NCI-H1048 (cell line): ENCODE measurements at regions not wholly inside any gene's neighbourhood (a gene's known extent, or its start where the extent isn't known, plus 50 kb on each side); places are given as distances from the start of the nearest gene placed in this dataset.
"Not testable (repeated sequence)": the region's sequence is repeated elsewhere in the genome, so short reads cannot be mapped to it uniquely, and the experiment has no call there.

Source experiments
- DNase-seq: peaks from one replicate; lab custom pipeline; 2025; lab: John Stamatoyannopoulos, UW

DNA sequence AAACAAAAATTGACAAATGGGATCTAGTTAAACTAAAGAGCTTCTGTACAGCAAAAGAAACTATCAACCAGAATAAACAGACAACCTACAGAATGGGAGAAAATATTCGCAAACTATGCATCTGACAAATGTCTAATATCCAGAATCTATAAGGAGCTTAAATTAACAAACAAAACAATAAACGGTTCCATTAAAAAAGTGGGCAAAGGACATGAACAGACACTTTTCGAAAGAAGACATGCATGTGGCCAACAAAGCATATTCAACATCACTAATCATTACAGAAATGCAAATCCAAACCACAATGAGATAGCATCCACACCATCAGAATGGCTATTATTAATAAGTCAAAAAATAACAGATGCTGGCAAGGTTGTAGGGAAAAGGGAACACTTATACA is 50.5 kb upstream of the MED13L start:
- DNase-seq = not testable (repeated sequence)

DNA sequence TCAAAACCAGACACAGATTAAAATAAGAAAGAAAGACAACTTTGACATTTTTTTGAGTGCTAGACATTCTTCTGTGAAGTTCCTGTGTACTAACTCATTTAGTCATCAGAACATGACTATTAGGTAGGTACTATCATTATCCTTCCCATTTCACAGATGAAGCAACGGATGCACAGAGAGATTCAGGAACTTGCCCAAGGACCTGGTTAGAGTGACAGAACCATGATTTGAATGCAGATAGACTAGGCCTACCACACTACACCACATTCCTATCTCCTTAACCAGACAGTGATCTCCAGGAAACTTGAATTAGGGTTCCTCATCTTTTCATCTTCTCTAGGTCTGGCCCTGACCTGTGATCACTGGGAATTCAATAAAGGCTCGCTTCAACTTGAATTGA is 54.4 kb upstream of the MED13L start:
- DNase-seq = no peak

DNA sequence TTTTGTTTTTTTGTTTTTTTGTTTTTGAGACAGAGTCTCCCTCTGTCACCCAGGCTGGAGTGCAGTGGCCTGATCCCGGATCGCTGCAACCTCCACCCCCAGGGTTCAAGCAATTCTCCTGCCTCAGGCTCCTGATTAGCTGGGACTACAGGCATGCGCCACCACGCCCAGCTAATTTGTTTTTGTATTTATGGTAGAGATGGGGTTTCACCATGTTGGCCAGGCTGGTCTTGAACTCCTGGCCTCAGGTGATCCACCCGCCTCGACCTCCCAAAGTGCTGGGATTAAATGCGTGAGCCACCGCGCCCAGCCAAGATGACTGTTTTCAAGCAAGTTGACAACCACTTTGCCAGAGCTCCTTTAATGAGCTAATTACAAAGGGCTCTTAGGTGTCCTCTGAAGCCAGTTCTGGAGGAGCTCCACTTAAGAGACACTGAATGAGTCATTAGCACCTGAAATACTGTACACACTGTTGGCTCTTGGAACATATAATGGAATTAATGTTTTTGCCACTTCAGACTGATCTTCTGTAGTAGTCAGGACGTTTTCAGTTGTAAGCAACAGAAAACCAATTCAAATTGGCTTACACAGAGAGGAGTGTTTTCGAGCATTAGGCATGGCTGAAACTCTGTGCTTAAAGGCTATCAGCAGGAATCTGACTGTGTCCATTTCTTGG is 55.4 kb upstream of the MED13L start:
- no peak for DNase-seq

DNA sequence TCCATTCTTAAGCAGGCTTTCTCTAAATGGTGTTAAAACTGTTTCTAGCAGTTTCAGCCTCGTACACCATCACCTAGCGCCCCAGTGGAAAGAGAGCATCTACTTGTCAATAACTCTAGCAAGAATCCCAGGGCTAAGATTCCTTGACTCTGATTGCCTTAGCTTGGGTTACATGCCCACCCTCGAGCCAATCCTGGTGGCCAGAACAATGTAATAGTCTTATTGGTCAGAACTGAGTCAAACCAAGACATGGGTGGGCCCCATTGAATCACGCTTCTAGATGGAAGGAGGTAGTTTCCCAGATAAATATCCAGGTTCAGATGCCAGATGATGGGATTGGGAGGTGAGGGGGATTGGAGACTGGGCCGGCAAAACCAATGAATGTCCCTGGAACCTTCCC is 55.9 kb upstream of the MED13L start:
- no peak for DNase-seq

DNA sequence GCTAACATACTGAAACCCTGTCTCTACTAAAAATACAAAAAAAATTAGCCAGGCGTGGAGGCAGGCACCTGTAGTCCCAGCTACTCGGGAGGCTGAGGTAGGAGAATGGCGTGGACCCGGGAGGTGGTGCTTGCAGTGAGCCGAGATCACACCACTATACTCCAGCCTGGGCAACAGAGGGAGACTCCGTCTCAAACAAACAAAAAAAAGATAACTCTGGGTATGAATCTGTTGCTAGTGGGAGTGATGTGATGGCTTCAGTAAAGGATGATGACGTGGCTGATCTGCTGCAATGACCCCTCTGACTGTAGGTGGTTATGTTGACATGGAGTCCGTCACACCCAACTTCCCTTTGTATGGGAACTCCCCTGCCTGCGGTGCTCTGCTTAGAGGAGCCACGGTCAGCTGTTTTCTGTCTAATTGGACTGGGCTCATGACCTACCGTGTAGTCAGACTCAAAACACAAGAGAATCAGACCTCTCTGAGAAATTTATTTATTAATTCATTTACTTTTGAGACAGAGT is 59.1 kb upstream of the MED13L start:
- no peak for DNase-seq

DNA sequence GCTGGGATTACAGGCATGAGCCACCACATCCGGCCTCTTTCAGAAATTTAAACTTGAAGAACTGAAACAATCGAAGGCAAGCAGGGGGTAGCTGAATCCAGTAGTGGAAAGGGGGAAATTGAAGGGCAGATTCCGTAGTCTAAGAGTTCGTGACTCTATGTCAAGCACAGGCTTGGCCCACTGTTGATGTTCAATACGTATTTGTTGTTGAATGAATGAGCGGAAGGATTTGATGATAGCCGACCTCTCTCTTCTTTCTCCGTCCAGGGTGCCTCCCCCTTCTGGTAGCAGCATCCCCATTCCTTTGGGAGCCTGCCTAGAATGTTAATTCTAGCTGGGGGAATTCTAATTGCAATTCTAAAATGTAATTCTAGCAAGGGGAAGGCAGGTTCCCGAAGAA is 59.8 kb upstream of the MED13L start:
- no peak for DNase-seq

DNA sequence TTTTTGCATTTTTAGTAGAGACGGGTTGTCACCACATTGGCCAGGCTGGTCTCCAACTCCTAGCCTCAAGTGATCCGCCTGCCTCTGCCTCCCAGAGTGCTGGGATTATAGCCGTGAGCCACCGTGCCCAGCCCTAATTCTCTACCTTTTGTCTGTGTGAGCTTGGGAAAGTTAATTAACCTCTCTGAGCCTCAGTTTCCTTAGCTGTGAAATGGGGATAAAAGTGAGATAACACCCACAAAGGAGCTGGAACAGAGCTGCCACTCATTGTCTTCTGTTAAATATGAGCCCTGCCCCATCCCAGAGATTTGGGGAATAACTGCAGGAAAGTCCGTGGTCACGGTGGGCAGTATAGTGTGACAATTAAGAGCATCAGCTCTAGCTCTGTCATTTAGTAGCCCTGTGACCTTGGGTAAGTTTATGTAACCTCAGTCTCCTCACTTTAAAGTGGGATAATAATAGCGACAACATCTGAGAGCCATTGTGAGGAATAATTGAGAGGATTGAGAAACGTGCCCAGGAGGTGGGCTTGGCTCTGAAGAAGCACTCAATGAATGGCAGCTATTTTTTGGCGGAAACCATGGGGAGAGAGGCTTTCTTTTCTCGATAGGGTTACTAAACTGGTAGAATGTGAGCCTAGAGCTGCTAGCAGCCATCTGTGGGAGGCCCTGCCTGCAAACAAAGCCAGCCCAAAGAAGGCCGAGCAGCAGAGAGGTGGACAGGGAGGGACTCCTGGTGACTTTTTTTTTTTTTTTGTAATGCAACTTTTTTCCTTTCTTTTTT is 60.8 kb upstream of the MED13L start:
- DNase-seq = no peak

DNA sequence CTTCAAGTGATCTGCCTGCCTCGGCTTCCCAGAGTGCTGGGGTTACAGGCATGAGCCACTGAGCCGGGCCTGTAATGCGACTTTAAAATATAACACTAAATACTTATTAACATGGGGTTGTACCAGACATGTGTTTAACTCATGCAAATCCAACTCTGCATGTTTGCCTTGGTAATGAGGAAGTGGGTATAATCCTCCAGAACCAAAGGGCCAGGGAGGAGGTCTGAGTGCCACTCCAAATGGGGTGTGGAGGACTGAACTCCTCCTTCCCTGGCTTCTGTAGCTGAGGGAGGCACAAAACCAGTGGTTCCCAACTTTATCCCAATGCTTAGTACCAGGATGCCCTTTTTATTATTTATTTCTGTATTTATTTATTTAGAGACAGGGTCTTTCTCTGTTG is 61.6 kb upstream of the MED13L start:
- peak; percentile 37 for DNase-seq

DNA sequence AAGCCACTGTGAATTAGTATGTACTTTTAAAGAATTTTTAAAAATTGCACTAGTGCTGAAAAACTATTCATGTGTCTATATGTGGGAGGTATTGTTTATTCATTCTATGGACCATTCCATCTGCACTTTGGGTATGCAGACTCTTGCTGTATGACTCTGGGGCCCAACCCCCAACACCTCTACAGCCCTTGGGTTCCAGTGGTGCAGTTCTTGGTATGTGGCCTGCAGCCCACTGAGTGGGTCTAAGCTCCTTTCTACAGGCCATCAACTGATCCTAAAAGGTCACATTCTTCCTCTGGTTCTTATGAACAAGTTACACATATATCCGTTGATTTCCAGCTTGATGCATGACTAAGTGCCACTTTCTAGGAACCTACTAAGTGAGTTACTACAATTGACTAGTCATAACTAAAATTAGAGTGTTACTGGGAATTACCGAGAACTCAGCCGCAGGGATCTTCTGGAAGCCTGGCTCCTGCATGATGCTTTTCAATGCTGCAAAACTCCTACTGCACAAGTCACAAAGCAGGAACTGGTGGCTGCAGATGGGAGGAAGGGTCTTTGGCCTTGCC is 62.4 kb upstream of the MED13L start:
- DNase-seq = no peak

DNA sequence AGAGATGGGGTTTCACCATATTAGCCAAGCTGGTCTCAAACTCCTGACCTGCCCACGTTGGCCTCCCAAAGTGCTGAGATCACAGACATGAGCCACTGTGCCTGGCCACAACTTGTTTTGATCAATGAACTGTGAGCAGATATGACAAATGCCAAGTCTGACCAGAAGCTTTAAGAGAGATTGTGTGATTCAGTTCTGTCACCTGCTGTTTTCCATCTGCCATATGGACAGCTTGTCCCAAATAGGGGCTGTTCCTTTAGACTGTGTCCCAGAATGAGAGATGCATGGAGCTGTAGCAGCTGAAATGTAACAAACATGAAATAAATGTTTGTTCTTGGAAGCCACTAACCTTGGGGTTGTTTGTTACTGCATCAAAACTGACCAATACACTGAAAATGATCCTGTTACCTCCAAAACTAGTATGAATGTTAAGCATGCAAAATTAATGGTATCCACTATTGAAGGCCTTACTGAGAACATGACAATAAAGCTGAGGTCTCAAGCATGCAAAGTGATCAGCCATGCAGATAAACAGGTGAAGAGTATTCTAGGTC is 65.9 kb upstream of the MED13L start:
- DNase-seq = no peak

DNA sequence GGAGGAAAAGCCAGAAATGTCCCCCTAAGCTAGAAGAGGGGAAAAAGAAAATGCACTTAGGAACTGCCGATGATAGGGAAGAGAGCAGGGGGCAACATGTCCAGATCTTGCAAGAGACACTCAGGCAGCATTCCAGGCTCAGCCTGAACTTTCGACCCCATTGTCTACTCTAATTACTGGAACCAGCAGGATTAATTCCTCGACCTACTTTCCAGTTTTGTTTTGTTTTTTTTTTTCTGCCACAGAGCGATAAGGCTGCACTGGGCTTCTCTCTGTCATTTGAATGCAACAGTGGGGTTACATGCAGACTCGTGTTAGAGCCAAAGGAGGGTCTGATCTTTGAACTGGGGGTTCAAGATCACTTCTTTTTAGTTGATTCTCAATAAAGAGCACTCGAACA is 68.7 kb upstream of the MED13L start:
- no peak for DNase-seq

DNA sequence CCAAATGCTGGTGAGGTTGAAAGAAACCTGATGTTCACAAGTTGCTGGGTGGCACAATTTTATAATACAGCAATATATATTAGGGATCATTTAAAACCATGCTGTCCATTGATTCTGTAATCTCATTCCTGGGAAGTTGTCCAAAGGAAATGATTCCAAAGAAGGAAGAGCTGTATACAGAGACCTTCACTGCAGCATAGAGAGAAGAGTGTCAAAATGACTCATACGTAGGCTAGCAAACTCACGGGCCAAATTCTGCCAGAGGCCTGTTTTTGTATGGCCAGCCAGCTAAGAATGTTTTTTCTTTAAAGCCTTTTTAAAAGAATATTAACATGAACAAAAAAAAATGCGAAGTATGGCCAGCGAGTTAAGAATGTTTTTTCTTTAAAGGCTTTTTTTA is 69.2 kb upstream of the MED13L start:
- DNase-seq = no peak

DNA sequence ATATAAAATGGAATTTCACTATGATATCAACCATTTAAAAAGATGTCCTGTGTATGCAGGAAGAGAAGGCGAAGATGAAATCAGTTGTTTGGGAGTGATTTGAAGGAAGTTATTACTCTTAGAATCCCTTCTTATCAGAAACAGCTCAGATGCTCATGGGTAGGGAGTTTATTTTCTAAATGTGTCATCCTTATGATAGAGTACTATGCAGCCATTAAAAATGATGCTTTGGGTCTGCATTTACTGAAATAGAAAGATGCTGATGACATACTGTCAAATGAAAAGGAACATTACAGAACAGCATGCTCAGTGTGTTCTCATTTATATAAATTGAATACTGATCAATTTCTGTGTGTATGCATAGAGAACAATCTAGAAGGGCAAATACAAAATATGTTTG is 69.8 kb upstream of the MED13L start:
- DNase-seq = no peak

DNA sequence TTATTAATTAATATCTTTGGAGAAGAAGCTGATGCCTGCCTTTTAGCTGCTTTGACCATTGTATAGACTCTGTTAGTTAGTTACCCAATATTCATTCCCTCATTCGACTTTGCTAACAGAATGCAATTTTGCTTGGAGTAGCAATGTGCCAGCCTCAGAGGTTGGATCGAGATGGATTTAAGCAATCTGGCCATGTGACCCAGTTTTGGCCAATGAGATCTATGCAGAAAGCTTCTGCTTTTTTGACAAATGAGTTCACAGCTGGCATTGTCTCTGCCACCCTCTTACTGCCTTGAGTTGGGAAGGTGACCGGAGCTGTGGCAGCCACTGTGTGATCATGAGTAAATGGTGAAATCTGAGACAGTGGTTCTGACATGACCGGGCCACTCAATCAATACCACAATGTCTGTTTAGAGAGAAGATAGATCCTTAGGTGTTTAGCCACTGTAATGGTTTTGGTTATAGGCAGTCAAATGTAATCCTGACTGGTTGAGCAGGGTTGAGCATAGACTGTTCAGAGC is 74.9 kb upstream of the MED13L start:
- DNase-seq = no peak

DNA sequence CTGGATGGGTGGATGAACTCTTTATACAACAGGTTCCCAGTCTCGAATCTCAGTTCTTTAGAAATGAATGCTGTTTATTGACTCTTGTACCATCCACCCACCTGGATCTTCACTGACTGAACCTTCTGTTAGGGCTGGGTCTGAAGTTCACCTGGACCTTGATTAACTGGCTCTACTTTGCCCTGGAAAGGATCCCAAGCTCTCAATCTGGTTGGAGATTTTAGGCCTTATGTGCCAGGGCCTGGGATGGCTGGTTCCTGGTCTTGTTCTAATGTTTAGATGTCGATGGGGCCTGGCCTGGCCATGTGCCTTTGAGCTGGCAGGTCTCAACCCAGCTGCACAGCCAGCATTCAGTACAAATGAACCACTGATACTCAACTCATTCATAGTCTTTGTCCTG is 76.5 kb upstream of the MED13L start:
- DNase-seq = no peak

DNA sequence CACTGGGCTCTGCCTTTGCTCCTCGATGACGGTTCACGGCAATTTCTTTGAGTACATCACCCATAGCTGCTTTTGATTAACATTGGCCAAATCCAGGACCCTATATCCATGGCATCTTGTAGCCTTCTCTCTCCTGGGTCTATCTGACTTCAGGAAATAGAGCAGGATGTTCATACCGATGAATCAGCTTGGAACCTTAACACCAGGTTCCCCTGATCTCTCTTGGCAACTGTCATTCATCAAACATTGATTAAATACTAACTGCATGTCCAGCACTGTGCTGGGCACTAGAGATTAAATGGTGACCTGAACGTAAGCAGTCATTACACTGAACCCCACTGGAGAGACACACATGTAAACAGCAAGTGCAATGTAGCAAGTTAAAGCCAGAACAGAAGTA is 77.0 kb upstream of the MED13L start:
- DNase-seq = no peak

DNA sequence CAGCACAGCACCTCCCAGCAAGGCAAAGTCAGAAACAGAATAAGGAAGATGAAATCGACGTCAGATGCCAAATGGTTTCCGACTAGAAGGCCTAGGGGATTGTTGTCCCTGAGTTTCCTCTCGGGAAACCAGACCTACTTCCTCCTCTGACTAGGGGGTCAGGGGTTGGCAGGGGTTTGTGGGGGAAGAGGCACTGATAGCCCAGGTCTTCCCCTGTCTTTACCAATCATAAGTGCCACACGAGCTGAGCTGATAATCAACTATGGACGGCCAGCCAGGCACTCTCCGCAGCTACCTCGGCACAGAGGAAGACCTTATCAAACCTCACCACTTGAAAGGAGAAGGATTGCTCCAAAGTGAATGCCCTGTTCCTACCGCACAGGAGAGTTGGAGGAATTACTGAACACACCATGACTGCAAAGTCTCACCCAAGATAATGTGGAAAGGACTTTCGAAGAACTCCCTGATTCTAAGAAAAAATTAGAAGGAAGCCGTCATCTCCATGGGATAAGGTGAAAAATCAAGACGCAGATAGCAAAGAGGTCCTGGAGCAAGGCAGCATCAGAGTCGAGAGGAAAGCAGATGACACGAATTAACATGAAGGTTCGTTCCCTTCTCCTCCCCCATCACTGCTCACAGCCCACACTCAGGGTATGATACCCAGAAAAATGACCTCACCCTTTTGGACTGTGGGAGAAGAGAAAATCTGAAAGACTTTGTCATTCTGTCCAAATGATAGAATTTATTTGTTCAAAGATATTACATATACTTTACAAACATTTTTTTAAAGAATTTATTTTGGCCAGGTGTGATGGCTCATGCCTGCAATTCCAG is 77.7 kb upstream of the MED13L start:
- DNase-seq = no peak

DNA sequence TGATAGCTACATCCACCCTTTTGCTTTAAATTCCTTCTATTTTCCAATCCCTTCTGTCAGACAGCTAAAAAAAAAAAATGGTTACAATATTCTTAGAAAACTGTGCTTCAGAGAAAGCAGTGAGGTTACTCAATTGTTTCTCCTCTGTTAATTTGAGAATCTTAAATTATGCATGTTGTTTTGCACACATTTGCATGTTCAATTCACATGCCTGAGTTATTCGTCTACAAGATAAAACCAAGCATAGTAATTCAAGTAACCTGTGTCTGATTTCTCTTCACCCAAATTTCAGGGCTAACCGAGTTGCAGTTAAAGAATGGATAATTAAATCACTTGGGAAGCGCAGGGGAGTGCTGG is 81.0 kb upstream of the MED13L start:
- DNase-seq = no peak

DNA sequence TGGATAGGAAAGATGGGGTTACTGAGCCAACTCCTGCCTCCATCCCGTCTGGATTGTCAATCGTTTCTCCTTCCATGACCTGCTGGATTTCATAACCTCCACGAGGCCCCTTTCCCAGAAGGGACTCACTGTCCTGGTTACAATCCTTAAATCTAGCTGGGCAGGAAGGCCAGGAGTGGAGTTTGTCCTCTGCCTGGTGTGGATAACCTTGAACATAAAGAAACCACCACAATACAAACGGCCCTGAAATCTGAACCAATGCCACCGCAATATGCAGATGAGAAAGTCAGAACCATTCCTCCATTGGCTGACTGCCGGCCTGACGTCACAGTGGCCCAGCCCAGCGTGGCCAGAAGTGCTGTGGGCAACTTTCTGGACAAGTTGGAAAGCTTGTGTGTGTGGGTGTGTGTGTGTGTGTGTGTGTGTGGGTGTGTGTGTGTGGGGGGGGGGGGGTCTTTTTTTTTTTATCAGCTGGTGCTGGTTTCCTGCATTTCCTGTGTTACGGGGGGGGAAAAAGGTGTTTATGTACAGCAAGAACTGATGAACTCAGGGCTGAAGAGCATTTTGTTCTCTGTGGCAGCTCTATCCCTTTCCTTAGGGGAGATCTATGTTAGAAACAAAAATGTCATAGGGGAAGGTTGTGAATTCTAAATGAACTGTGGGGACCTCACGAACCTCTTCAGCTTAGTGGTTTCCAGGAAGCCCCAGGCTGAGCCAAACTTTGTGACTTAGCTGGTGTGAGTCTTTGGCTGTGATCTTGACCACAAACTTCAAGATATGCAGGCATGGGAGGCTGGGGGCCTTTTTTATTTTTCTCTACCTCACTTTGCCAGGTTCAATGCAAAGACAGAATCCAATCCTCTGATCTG is 81.6 kb upstream of the MED13L start:
- peak; percentile 80 for DNase-seq

DNA sequence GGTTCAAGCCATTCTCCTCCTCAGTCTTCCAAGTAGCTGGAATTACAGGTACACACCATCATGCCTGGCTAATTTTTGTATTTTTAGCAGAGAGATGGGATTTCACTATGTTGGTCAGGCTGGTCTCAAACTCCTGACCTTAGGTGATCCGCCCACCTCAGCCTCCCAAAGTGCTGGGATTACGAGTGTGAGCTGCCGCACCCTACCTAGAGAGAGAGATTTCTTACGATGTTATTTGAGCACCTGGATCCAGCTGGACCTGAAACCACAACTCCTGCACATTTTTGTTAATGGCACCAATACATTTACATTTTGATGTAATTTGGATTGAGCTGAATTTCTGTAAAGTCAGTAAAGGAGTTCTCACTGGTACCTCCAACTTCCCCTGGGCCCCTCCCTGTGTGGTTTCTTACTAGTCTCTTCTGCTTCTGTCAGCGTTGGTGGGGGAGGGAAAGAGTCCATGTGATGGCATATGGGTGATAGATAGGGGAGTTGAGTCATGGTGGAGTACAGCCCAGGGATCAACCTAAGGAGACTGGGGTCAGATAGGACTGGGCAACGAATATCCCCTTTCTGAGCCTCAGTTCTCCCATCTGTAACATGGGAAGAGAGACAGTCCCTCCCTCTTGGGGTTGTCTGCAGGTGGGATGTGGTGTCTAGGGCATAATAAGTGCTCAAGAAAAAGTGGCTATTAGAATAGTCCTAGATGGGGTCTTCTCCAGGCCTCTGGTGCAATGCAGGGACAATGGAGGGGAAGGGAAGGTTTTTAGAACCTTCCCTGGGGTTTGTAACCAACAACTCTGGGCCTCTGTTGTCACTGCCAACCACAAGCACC is 83.3 kb upstream of the MED13L start:
- DNase-seq = no peak
